Stimulated activated naive CD4-positive, alpha-beta T cell (primary cell): ENCODE measurements at regions not wholly inside any gene's neighbourhood (a gene's known extent, or its start where the extent isn't known, plus 50 kb on each side); places are given as distances from the start of the nearest gene placed in this dataset.
A peak's percentile ranks its signal among the peaks of the same experiment; 100 is the strongest.

Experiments
- DNase-seq, 6 experiments: peaks; one replicate each; lab custom pipeline; 2025; lab: John Stamatoyannopoulos, UW

GRCh38 chr5:54769746-54770145 is 215.6 kb downstream of the ESM1 start:
- no peak for DNase-seq

- DNase-seq = no peak
Observed at GRCh38 chr5:54769072-54769471, 216.3 kb downstream of the ESM1 start.

- no peak for DNase-seq
Observed at GRCh38 chr5:54766748-54767147, 218.6 kb downstream of the ESM1 start.

- no peak for DNase-seq
Observed at GRCh38 chr5:54765165-54766028, 220.0 kb downstream of the ESM1 start.

GRCh38 chr5:54764102-54765090 is 221.0 kb downstream of the ESM1 start:
- no peak for DNase-seq

GRCh38 chr5:54761213-54761701 is 224.1 kb downstream of the ESM1 start:
- no peak for DNase-seq

- DNase-seq = no peak
Observed at GRCh38 chr5:54760182-54760935, 225.0 kb downstream of the ESM1 start.

GRCh38 chr5:54758038-54758437 is 227.4 kb downstream of the ESM1 start:
- no peak for DNase-seq

- DNase-seq = no peak
Observed at GRCh38 chr5:54757541-54757940, 227.9 kb downstream of the ESM1 start.

GRCh38 chr5:54756796-54757402 is 228.5 kb downstream of the ESM1 start:
- DNase-seq = no peak

- DNase-seq = peak in 1 of 6 experiments; percentile 33
Observed at GRCh38 chr5:54756301-54756700, 229.1 kb downstream of the ESM1 start.

- DNase-seq = no peak
Observed at GRCh38 chr5:54754878-54755277, 230.5 kb downstream of the ESM1 start.

GRCh38 chr5:54754420-54754819 is 231.0 kb downstream of the ESM1 start:
- DNase-seq = no peak

- DNase-seq = no peak
Observed at GRCh38 chr5:54753753-54754152, 231.6 kb downstream of the ESM1 start.

- no peak for DNase-seq
Observed at GRCh38 chr5:54753034-54753433, 232.4 kb downstream of the ESM1 start.

GRCh38 chr5:54748527-54748926 is 231.0 kb downstream of the SNX18 start:
- DNase-seq = no peak

GRCh38 chr5:54746777-54747398 is 229.3 kb downstream of the SNX18 start:
- no peak for DNase-seq

GRCh38 chr5:54746346-54746745 is 228.8 kb downstream of the SNX18 start:
- DNase-seq = no peak

GRCh38 chr5:54745599-54745998 is 228.0 kb downstream of the SNX18 start:
- DNase-seq = no peak

GRCh38 chr5:54743997-54744788 is 226.6 kb downstream of the SNX18 start:
- peak in 3 of 6 experiments; percentile 45 to 60 (median 50) for DNase-seq
